ENCODE measurements at regions not wholly inside any gene's neighbourhood (a gene's known extent, or its start where the extent isn't known, plus 50 kb on each side); places are given as distances from the start of the nearest gene placed in this dataset.

GRCh38 chr20:39103732-39104131, 141.6 kb downstream of the DHX35 start:
- DNase-seq (no peak), FAIRE-seq (no peak)
- Histone ChIP-seq H3K27me3 (ENCODE audit: control insufficient read depth, insufficient read depth, low read length) (no peaks in the 10 kb centered on the region), H3K36me3 (ENCODE audit: control insufficient read depth in 2 of 3, insufficient read depth in 3 of 3, low read length in 3 of 3) (no peaks in the 10 kb centered on the region), H3K4me3 (ENCODE audit: low read length in 3 of 3) (no peak overlapping the region), H3K9me3 (ENCODE audit: control insufficient read depth in 2 of 3, insufficient read depth in 1 of 3, low read length in 3 of 3) (peaks cover 0 to 5% (median 2%) of the 10 kb centered on the region in 3 donors), H3K27ac (ENCODE audit: low read depth in 2 of 2, low read length in 2 of 2) (no peak overlapping the region), H3K4me1 (ENCODE audit: control insufficient read depth in 2 of 3, insufficient read depth in 2 of 3, low read depth in 1 of 3, low read length in 3 of 3) (no peaks in the 10 kb centered on the region), H3K9ac (ENCODE audit: low read length in 3 of 3) (no peak overlapping the region)
- no peak for TF ChIP-seq CTCF (IDR thresholded peaks at IDR 0.05; ENCODE audit: borderline replicate concordance, extremely low read depth, insufficient read depth)
- intact Hi-C loops (cut with DNase I): no loop called here

GRCh38 chr20:39103305-39103704, 141.2 kb downstream of the DHX35 start:
- H3K4me3 ChIP-seq (ENCODE audit: low read length in 3 of 3): no peak overlapping the region
- no peaks in the 10 kb centered on the region for H3K36me3 ChIP-seq (ENCODE audit: control insufficient read depth in 2 of 3, insufficient read depth in 3 of 3, low read length in 3 of 3)
- H3K27me3 ChIP-seq (ENCODE audit: control insufficient read depth, insufficient read depth, low read length): no peaks in the 10 kb centered on the region
- no peak overlapping the region for H3K9ac ChIP-seq (ENCODE audit: low read length in 3 of 3)
- peaks cover 0 to 5% (median 2%) of the 10 kb centered on the region in 3 donors for H3K9me3 ChIP-seq (ENCODE audit: control insufficient read depth in 2 of 3, insufficient read depth in 1 of 3, low read length in 3 of 3)
- TF ChIP-seq CTCF (IDR thresholded peaks at IDR 0.05; ENCODE audit: borderline replicate concordance, extremely low read depth, insufficient read depth): no peak
- no peak overlapping the region for H3K27ac ChIP-seq (ENCODE audit: low read depth in 2 of 2, low read length in 2 of 2)
- no peak for DNase-seq
- intact Hi-C loops (cut with DNase I): no loop called here
- FAIRE-seq: no peak
- no peaks in the 10 kb centered on the region for H3K4me1 ChIP-seq (ENCODE audit: control insufficient read depth in 2 of 3, insufficient read depth in 2 of 3, low read depth in 1 of 3, low read length in 3 of 3)

- Histone ChIP-seq H3K27ac (ENCODE audit: low read depth in 2 of 2, low read length in 2 of 2) (no peak overlapping the region), H3K4me1 (ENCODE audit: control insufficient read depth in 2 of 3, insufficient read depth in 2 of 3, low read depth in 1 of 3, low read length in 3 of 3) (no peaks in the 10 kb centered on the region), H3K9me3 (ENCODE audit: control insufficient read depth in 2 of 3, insufficient read depth in 1 of 3, low read length in 3 of 3) (peaks cover 0 to 5% (median 2%) of the 10 kb centered on the region in 3 donors), H3K9ac (ENCODE audit: low read length in 3 of 3) (no peak overlapping the region), H3K4me3 (ENCODE audit: low read length in 3 of 3) (no peak overlapping the region), H3K27me3 (ENCODE audit: control insufficient read depth, insufficient read depth, low read length) (no peaks in the 10 kb centered on the region), H3K36me3 (ENCODE audit: control insufficient read depth in 2 of 3, insufficient read depth in 3 of 3, low read length in 3 of 3) (no peaks in the 10 kb centered on the region)
- TF ChIP-seq CTCF (IDR thresholded peaks at IDR 0.05; ENCODE audit: borderline replicate concordance, extremely low read depth, insufficient read depth): no peak
- FAIRE-seq (no peak), DNase-seq (no peak)
- intact Hi-C loops (cut with DNase I): no loop called here
Observed at GRCh38 chr20:39101895-39102294, 139.8 kb downstream of the DHX35 start.

- FAIRE-seq (no peak), DNase-seq (no peak)
- no peak for TF ChIP-seq CTCF (IDR thresholded peaks at IDR 0.05; ENCODE audit: borderline replicate concordance, extremely low read depth, insufficient read depth)
- no peak overlapping the region for H3K9ac ChIP-seq (ENCODE audit: low read length in 3 of 3)
- no peaks in the 10 kb centered on the region for H3K36me3 ChIP-seq (ENCODE audit: control insufficient read depth in 2 of 3, insufficient read depth in 3 of 3, low read length in 3 of 3)
- H3K4me3 ChIP-seq (ENCODE audit: low read length in 3 of 3): no peak overlapping the region
- H3K9me3 ChIP-seq (ENCODE audit: control insufficient read depth in 2 of 3, insufficient read depth in 1 of 3, low read length in 3 of 3): peaks cover 0 to 5% (median 2%) of the 10 kb centered on the region in 3 donors
- H3K4me1 ChIP-seq (ENCODE audit: control insufficient read depth in 2 of 3, insufficient read depth in 2 of 3, low read depth in 1 of 3, low read length in 3 of 3): no peaks in the 10 kb centered on the region
- intact Hi-C loops (cut with DNase I): no loop called here
- H3K27ac ChIP-seq (ENCODE audit: low read depth in 2 of 2, low read length in 2 of 2): no peak overlapping the region
- no peaks in the 10 kb centered on the region for H3K27me3 ChIP-seq (ENCODE audit: control insufficient read depth, insufficient read depth, low read length)
Observed at GRCh38 chr20:39100691-39101090, 138.5 kb downstream of the DHX35 start.

Measured in kidney (tissue), 13 donors.